ENCODE measurements at regions not wholly inside any gene's neighbourhood (a gene's known extent, or its start where the extent isn't known, plus 50 kb on each side); places are given as distances from the start of the nearest gene placed in this dataset.
"Not testable (repeated sequence)": the region's sequence is repeated elsewhere in the genome, so short reads cannot be mapped to it uniquely, and the experiment has no call there.

DNA sequence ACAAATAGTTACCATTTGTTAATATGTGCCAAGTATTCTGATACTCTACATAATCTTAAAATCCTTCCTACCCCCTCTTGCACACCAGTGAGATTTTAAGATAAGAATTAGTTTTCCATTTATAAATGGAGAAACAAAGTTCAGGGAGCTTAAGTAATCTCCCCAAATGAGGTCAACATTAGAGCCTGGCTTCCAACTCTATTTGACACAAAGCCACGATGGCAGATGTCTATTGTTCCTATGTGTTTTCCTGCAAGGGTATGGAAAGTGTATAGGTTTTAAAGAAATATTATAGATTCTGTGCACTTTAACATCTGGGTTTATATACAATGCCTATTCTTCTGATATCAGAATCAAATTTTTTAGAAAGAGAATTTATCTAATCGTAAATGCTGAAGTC is 143.9 kb upstream of the SEMA3C start:
- Histone ChIP-seq H3K4me3 (ENCODE audit: low read depth, low read length) (no peak overlapping the region), H3K36me3 (ENCODE audit: control insufficient read depth in 2 of 2, insufficient read depth in 1 of 2, low read length in 2 of 2) (no peaks in the 10 kb centered on the region), H3K27ac (ENCODE audit: extremely low read depth, low read depth, low read length) (no peak overlapping the region), H3K4me1 (ENCODE audit: control insufficient read depth, insufficient read depth, low read length) (0 out of 2 replicates have a peak, but pooled peaks cover 2% of the 10 kb centered on the region), H3K9me3 (ENCODE audit: control insufficient read depth, insufficient read depth, low read depth, low read length) (no peaks in the 10 kb centered on the region)
- TF ChIP-seq ZNF596 (tag by site-specific recombination; IDR thresholded peaks at IDR 0.05) (no peak), ZBTB10 (tag by site-specific recombination; IDR thresholded peaks at IDR 0.05) (no peak), ZNF449 (tag by site-specific recombination; IDR thresholded peaks at IDR 0.05) (no peak), ZNF664 (tag by site-specific recombination; IDR thresholded peaks at IDR 0.05) (no peak)
- TF ChIP-seq, protein P1, sequence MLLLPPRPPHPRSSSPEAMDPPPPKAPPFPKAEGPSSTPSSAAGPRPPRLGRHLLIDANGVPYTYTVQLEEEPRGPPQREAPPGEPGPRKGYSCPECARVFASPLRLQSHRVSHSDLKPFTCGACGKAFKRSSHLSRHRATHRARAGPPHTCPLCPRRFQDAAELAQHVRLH (tag by site-specific recombination; IDR thresholded peaks at IDR 0.05) = no peak
- POLR2A ChIA-PET = no interaction called here
- CTCF ChIA-PET = no interaction called here

- POLR2A ChIA-PET; H3K4me1 ChIP-seq (ENCODE audit: control insufficient read depth, insufficient read depth, low read length); CTCF ChIA-PET; H3K27ac ChIP-seq (ENCODE audit: extremely low read depth, low read depth, low read length); H3K9me3 ChIP-seq (ENCODE audit: control insufficient read depth, insufficient read depth, low read depth, low read length); H3K36me3 ChIP-seq (ENCODE audit: control insufficient read depth in 2 of 2, insufficient read depth in 1 of 2, low read length in 2 of 2); H3K4me3 ChIP-seq (ENCODE audit: low read depth, low read length): not testable (repeated sequence)
Measured at GRCh38 chr7:81057469-81057868, 138.6 kb upstream of the SEMA3C start.

DNA sequence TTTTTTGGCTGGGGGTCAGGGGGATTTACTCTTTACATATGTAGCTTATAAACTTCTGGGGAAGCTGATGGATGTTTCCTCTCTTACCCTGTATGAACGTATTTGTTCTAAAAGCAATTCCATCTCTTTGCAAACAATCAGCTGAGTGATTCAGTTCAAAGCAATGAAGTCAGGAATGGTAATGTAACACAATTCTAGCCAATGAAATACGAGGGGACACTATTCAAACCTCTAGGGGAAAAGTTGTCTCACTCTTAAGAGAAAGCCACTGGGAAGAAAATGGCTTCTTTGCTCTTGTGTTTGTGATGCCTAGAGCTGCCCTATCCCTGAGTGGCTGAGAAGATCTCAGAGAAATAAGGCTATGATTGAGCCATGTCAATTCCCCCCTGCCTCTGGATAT is 134.8 kb upstream of the SEMA3C start:
- H3K4me1 ChIP-seq (ENCODE audit: control insufficient read depth, insufficient read depth, low read length) = no peaks in the 10 kb centered on the region
- POLR2A ChIA-PET = no interaction called here
- no peaks in the 10 kb centered on the region for H3K9me3 ChIP-seq (ENCODE audit: control insufficient read depth, insufficient read depth, low read depth, low read length)
- H3K36me3 ChIP-seq (ENCODE audit: control insufficient read depth in 2 of 2, insufficient read depth in 1 of 2, low read length in 2 of 2) = no peaks in the 10 kb centered on the region
- TF ChIP-seq GFI1B (tag by site-specific recombination; IDR thresholded peaks at IDR 0.05) = no peak
- CTCF ChIA-PET = interaction anchor here (1.4 kb wide), 1 partner anchor 417 kb away, joined by 3 read pairs; no protein-coding TSS in a partner anchor
- H3K4me3 ChIP-seq (ENCODE audit: low read depth, low read length) = no peak overlapping the region
- no peak overlapping the region for H3K27ac ChIP-seq (ENCODE audit: extremely low read depth, low read depth, low read length)

DNA sequence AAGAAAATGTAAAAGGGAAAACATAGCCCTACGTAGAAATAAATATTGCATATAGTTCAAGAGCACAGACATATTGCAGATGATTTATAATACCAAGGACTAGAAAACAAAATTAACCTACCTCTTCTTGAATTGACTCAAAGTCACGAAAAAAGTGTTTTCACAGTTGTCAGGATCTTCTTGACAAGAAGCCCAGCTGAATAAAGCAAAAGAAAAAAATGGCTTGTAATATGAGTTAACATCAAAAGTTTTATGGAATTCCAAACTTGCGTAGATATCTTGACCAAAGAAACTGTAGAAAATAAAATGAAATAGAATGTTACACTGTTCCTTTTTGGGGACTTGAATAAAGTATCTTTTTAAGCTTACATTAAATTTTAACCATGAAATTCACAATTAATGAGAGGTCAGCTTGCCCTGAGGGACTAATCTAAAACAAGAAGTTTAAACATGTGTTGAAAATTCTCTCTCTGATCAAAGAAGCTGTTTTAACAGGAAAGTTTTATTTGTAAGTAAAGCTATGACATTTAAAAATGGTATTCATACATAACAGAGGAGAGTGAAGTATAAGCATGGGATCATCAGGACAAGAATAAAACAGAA is 133.1 kb upstream of the SEMA3C start:
- POLR2A ChIA-PET = no interaction called here
- H3K27ac ChIP-seq (ENCODE audit: extremely low read depth, low read depth, low read length) = no peak overlapping the region
- TF ChIP-seq EGR2 (tag by site-specific recombination; IDR thresholded peaks at IDR 0.05; ENCODE audit: low read depth) (no peak), ZNF768 (tag by site-specific recombination; IDR thresholded peaks at IDR 0.05) (no peak), PRDM1 (tag by site-specific recombination; IDR thresholded peaks at IDR 0.05) (no peak), ZNF549 (tag by site-specific recombination; IDR thresholded peaks at IDR 0.05) (no peak), ZNF138 (tag by site-specific recombination; IDR thresholded peaks at IDR 0.05; ENCODE audit: borderline replicate concordance) (no peak), TCF7L2 (IDR thresholded peaks at IDR 0.05; ENCODE audit: borderline replicate concordance, low read depth, low read length) (no peak), ZNF394 (tag by site-specific recombination; IDR thresholded peaks at IDR 0.05; ENCODE audit: borderline replicate concordance) (no peak), ZNF324 (tag by site-specific recombination; IDR thresholded peaks at IDR 0.05) (no peak), ZNF133 (tag by site-specific recombination; IDR thresholded peaks at IDR 0.05) (no peak), ZNF354C (tag by site-specific recombination; IDR thresholded peaks at IDR 0.05; ENCODE audit: borderline replicate concordance, low read depth) (no peak), ZNF488 (tag by site-specific recombination; IDR thresholded peaks at IDR 0.05) (no peak), ZNF2 (tag by site-specific recombination; IDR thresholded peaks at IDR 0.05) (no peak), GLI2 (tag by site-specific recombination; IDR thresholded peaks at IDR 0.05; ENCODE audit: borderline replicate concordance, low read depth) (no peak), ZFP3 (tag by site-specific recombination; IDR thresholded peaks at IDR 0.05; ENCODE audit: low read depth) (no peak), KLF1 (tag by site-specific recombination; IDR thresholded peaks at IDR 0.05) (no peak), BCL6B (tag by site-specific recombination; IDR thresholded peaks at IDR 0.05) (no peak)

More for the DNA sequence above, 133.1 kb upstream of the SEMA3C start:
- Histone ChIP-seq H3K36me3 (ENCODE audit: control insufficient read depth in 2 of 2, insufficient read depth in 1 of 2, low read length in 2 of 2) (no peaks in the 10 kb centered on the region), H3K9me3 (ENCODE audit: control insufficient read depth, insufficient read depth, low read depth, low read length) (no peaks in the 10 kb centered on the region), H3K4me1 (ENCODE audit: control insufficient read depth, insufficient read depth, low read length) (no peaks in the 10 kb centered on the region), H3K4me3 (ENCODE audit: low read depth, low read length) (no peak overlapping the region)
- CTCF ChIA-PET = interaction anchor here (1.4 kb wide), 1 partner anchor 419 kb away, joined by 3 read pairs; no protein-coding TSS in a partner anchor
